ENCODE measurements at regions not wholly inside any gene's neighbourhood (a gene's known extent, or its start where the extent isn't known, plus 50 kb on each side); places are given as distances from the start of the nearest gene placed in this dataset.

GRCh38 chr5:118016396-118016795, 972.0 kb downstream of the DTWD2 start:
- Histone ChIP-seq H3K9me3 (ENCODE audit: control insufficient read depth, insufficient read depth, low read length) (no peaks in the 10 kb centered on the region), H3K4me3 (ENCODE audit: low read depth, low read length) (no peak overlapping the region), H3K4me1 (ENCODE audit: control insufficient read depth, insufficient read depth, low read length) (peaks cover 9% of the 10 kb centered on the region), H3K36me3 (ENCODE audit: control insufficient read depth, insufficient read depth, low read length) (no peaks in the 10 kb centered on the region), H3K9ac (ENCODE audit: low read depth, low read length) (no peak overlapping the region), H3K27me3 (ENCODE audit: control insufficient read depth, insufficient read depth, low read length) (no peaks in the 10 kb centered on the region), H3K27ac (ENCODE audit: low read depth, low read length) (no peak overlapping the region)

- H3K9me3 ChIP-seq (ENCODE audit: control insufficient read depth, insufficient read depth, low read length), result no peaks in the 10 kb centered on the region
- no peak overlapping the region for H3K27ac ChIP-seq (ENCODE audit: low read depth, low read length)
- no peaks in the 10 kb centered on the region for H3K27me3 ChIP-seq (ENCODE audit: control insufficient read depth, insufficient read depth, low read length)
- no peak overlapping the region for H3K4me3 ChIP-seq (ENCODE audit: low read depth, low read length)
- peaks cover 9% of the 10 kb centered on the region for H3K4me1 ChIP-seq (ENCODE audit: control insufficient read depth, insufficient read depth, low read length)
- no peak overlapping the region for H3K9ac ChIP-seq (ENCODE audit: low read depth, low read length)
- H3K36me3 ChIP-seq (ENCODE audit: control insufficient read depth, insufficient read depth, low read length), result no peaks in the 10 kb centered on the region
Measured at GRCh38 chr5:118015511-118015910, 972.8 kb downstream of the DTWD2 start.

GRCh38 chr5:118009741-118010297, 978.5 kb downstream of the DTWD2 start:
- no peaks in the 10 kb centered on the region for H3K27me3 ChIP-seq (ENCODE audit: control insufficient read depth, insufficient read depth, low read length)
- no peak overlapping the region for H3K9ac ChIP-seq (ENCODE audit: low read depth, low read length)

GRCh38 chr5:118008779-118009178, 979.6 kb downstream of the DTWD2 start:
- no peak overlapping the region for H3K9ac ChIP-seq (ENCODE audit: low read depth, low read length)
- H3K4me3 ChIP-seq (ENCODE audit: low read depth, low read length), result no peak overlapping the region
- H3K4me1 ChIP-seq (ENCODE audit: control insufficient read depth, insufficient read depth, low read length), result no peaks in the 10 kb centered on the region
- no peaks in the 10 kb centered on the region for H3K9me3 ChIP-seq (ENCODE audit: control insufficient read depth, insufficient read depth, low read length)
- no peaks in the 10 kb centered on the region for H3K27me3 ChIP-seq (ENCODE audit: control insufficient read depth, insufficient read depth, low read length)
- H3K27ac ChIP-seq (ENCODE audit: low read depth, low read length), result no peak overlapping the region
- no peaks in the 10 kb centered on the region for H3K36me3 ChIP-seq (ENCODE audit: control insufficient read depth, insufficient read depth, low read length)

More at GRCh38 chr5:118009741-118010297, 978.5 kb downstream of the DTWD2 start:
- H3K9me3 ChIP-seq (ENCODE audit: control insufficient read depth, insufficient read depth, low read length), result no peaks in the 10 kb centered on the region
- no peaks in the 10 kb centered on the region for H3K4me1 ChIP-seq (ENCODE audit: control insufficient read depth, insufficient read depth, low read length)
- no peak overlapping the region for H3K27ac ChIP-seq (ENCODE audit: low read depth, low read length)
- H3K4me3 ChIP-seq (ENCODE audit: low read depth, low read length), result no peak overlapping the region
- H3K36me3 ChIP-seq (ENCODE audit: control insufficient read depth, insufficient read depth, low read length), result no peaks in the 10 kb centered on the region

GRCh38 chr5:118007262-118007661, 981.1 kb downstream of the DTWD2 start:
- Histone ChIP-seq H3K9ac (ENCODE audit: low read depth, low read length) (no peak overlapping the region), H3K27ac (ENCODE audit: low read depth, low read length) (no peak overlapping the region), H3K4me1 (ENCODE audit: control insufficient read depth, insufficient read depth, low read length) (no peaks in the 10 kb centered on the region), H3K9me3 (ENCODE audit: control insufficient read depth, insufficient read depth, low read length) (no peaks in the 10 kb centered on the region), H3K36me3 (ENCODE audit: control insufficient read depth, insufficient read depth, low read length) (no peaks in the 10 kb centered on the region), H3K4me3 (ENCODE audit: low read depth, low read length) (no peak overlapping the region), H3K27me3 (ENCODE audit: control insufficient read depth, insufficient read depth, low read length) (no peaks in the 10 kb centered on the region)

- H3K4me3 ChIP-seq (ENCODE audit: low read depth, low read length), result no peak overlapping the region
- H3K27me3 ChIP-seq (ENCODE audit: control insufficient read depth, insufficient read depth, low read length), result no peaks in the 10 kb centered on the region
- H3K9me3 ChIP-seq (ENCODE audit: control insufficient read depth, insufficient read depth, low read length), result no peaks in the 10 kb centered on the region
- H3K27ac ChIP-seq (ENCODE audit: low read depth, low read length), result no peak overlapping the region
- no peaks in the 10 kb centered on the region for H3K36me3 ChIP-seq (ENCODE audit: control insufficient read depth, insufficient read depth, low read length)
- H3K9ac ChIP-seq (ENCODE audit: low read depth, low read length), result no peak overlapping the region
- no peaks in the 10 kb centered on the region for H3K4me1 ChIP-seq (ENCODE audit: control insufficient read depth, insufficient read depth, low read length)
Measured at GRCh38 chr5:118006219-118006618, 982.1 kb downstream of the DTWD2 start.

GRCh38 chr5:117999939-118000549, 988.3 kb downstream of the DTWD2 start:
- H3K27ac ChIP-seq (ENCODE audit: low read depth, low read length), result no peak overlapping the region
- no peaks in the 10 kb centered on the region for H3K4me1 ChIP-seq (ENCODE audit: control insufficient read depth, insufficient read depth, low read length)

GRCh38 chr5:117982691-117983090, 1005.7 kb downstream of the DTWD2 start:
- H3K36me3 ChIP-seq (ENCODE audit: control insufficient read depth, insufficient read depth, low read length), result no peaks in the 10 kb centered on the region
- H3K4me1 ChIP-seq (ENCODE audit: control insufficient read depth, insufficient read depth, low read length), result 0 out of 2 replicates have a peak, but pooled peaks cover 3% of the 10 kb centered on the region
- no peaks in the 10 kb centered on the region for H3K27me3 ChIP-seq (ENCODE audit: control insufficient read depth, insufficient read depth, low read length)
- H3K9ac ChIP-seq (ENCODE audit: low read depth, low read length), result no peak overlapping the region
- no peak overlapping the region for H3K4me3 ChIP-seq (ENCODE audit: low read depth, low read length)
- H3K27ac ChIP-seq (ENCODE audit: low read depth, low read length), result no peak overlapping the region
- H3K9me3 ChIP-seq (ENCODE audit: control insufficient read depth, insufficient read depth, low read length), result no peaks in the 10 kb centered on the region

More at GRCh38 chr5:117999939-118000549, 988.3 kb downstream of the DTWD2 start:
- Histone ChIP-seq H3K27me3 (ENCODE audit: control insufficient read depth, insufficient read depth, low read length) (no peaks in the 10 kb centered on the region), H3K4me3 (ENCODE audit: low read depth, low read length) (no peak overlapping the region), H3K9ac (ENCODE audit: low read depth, low read length) (no peak overlapping the region), H3K9me3 (ENCODE audit: control insufficient read depth, insufficient read depth, low read length) (no peaks in the 10 kb centered on the region), H3K36me3 (ENCODE audit: control insufficient read depth, insufficient read depth, low read length) (no peaks in the 10 kb centered on the region)

GRCh38 chr5:117973785-117974184, 1014.6 kb downstream of the DTWD2 start:
- Histone ChIP-seq H3K9ac (ENCODE audit: low read depth, low read length) (no peak overlapping the region), H3K27ac (ENCODE audit: low read depth, low read length) (no peak overlapping the region), H3K9me3 (ENCODE audit: control insufficient read depth, insufficient read depth, low read length) (0 out of 2 replicates have a peak, but pooled peaks cover 5% of the 10 kb centered on the region), H3K4me3 (ENCODE audit: low read depth, low read length) (no peak overlapping the region), H3K36me3 (ENCODE audit: control insufficient read depth, insufficient read depth, low read length) (no peaks in the 10 kb centered on the region), H3K27me3 (ENCODE audit: control insufficient read depth, insufficient read depth, low read length) (no peaks in the 10 kb centered on the region), H3K4me1 (ENCODE audit: control insufficient read depth, insufficient read depth, low read length) (peaks cover 6% of the 10 kb centered on the region; the same call in 1 of the 2 replicates)

GRCh38 chr5:117955831-117956230, 1032.5 kb downstream of the DTWD2 start:
- Histone ChIP-seq H3K36me3 (ENCODE audit: control insufficient read depth, insufficient read depth, low read length) (no peaks in the 10 kb centered on the region), H3K4me1 (ENCODE audit: control insufficient read depth, insufficient read depth, low read length) (no peaks in the 10 kb centered on the region), H3K9ac (ENCODE audit: low read depth, low read length) (no peak overlapping the region), H3K4me3 (ENCODE audit: low read depth, low read length) (no peak overlapping the region), H3K27ac (ENCODE audit: low read depth, low read length) (no peak overlapping the region), H3K9me3 (ENCODE audit: control insufficient read depth, insufficient read depth, low read length) (no peaks in the 10 kb centered on the region), H3K27me3 (ENCODE audit: control insufficient read depth, insufficient read depth, low read length) (no peaks in the 10 kb centered on the region)

GRCh38 chr5:117954331-117954730, 1034.0 kb downstream of the DTWD2 start:
- no peaks in the 10 kb centered on the region for H3K27me3 ChIP-seq (ENCODE audit: control insufficient read depth, insufficient read depth, low read length)
- no peak overlapping the region for H3K9ac ChIP-seq (ENCODE audit: low read depth, low read length)
- H3K4me1 ChIP-seq (ENCODE audit: control insufficient read depth, insufficient read depth, low read length), result no peaks in the 10 kb centered on the region
- H3K9me3 ChIP-seq (ENCODE audit: control insufficient read depth, insufficient read depth, low read length), result no peaks in the 10 kb centered on the region
- H3K27ac ChIP-seq (ENCODE audit: low read depth, low read length), result no peak overlapping the region
- H3K4me3 ChIP-seq (ENCODE audit: low read depth, low read length), result no peak overlapping the region
- H3K36me3 ChIP-seq (ENCODE audit: control insufficient read depth, insufficient read depth, low read length), result no peaks in the 10 kb centered on the region
